ENCODE measurements at regions not wholly inside any gene's neighbourhood (a gene's known extent, or its start where the extent isn't known, plus 50 kb on each side); places are given as distances from the start of the nearest gene placed in this dataset.

GRCh38 chr2:147396890-147397289 is 447.9 kb upstream of the ACVR2A start:
- DNase-seq = no peak

DNA sequence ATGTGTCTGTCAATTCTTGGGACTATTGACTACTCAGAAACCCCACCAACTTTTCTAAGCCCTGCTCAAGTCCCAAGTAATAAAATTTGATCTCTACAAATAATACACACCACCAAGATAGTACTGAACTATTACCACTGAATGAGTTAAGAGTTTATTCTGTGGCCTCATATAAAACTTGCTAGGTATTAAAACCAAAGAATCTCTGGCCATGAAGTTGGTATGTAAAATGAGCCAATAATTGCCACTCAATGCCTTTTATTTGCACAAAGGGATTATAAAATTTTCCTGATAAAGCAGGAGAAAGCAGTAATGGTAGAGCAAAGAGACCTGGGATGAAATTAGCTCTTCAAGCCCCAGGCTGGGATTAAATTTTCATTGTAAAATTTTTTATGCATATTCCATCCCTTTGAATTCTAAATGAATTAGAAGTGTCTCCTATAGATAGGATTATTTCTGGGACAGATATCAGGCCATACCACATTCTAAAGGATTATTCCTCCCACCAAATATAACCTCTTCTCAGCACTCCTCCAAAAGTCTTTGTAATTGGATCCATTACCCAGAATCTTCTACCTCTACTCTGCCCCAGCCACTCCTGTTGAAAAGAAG is 450.5 kb upstream of the ACVR2A start:
- no peak for DNase-seq

GRCh38 chr2:147392180-147392579 is 452.6 kb upstream of the ACVR2A start:
- DNase-seq = no peak

DNA sequence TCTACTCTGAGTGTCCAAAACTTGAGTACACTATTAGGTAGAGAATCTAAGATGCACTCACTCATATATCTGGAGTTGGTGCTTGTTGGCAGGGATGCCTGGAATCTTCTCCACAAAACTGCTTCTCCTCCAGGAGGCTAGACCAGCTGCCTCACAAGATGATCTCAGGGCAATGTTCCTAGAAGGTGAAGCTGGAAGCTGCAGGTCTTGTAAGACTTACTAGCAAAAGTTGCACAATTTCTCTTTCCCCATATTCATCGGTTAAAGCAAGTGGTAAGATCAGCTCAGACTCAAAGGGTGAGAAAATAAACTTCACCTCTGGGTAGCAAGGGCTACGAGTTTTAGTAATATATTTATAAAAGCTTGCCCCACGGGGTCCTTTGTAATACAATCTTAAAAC is 454.4 kb upstream of the ACVR2A start:
- no peak for DNase-seq

- DNase-seq = no peak
These were observed 455.6 kb upstream of the ACVR2A start for GRCh38 chr2:147389218-147389617.

DNA sequence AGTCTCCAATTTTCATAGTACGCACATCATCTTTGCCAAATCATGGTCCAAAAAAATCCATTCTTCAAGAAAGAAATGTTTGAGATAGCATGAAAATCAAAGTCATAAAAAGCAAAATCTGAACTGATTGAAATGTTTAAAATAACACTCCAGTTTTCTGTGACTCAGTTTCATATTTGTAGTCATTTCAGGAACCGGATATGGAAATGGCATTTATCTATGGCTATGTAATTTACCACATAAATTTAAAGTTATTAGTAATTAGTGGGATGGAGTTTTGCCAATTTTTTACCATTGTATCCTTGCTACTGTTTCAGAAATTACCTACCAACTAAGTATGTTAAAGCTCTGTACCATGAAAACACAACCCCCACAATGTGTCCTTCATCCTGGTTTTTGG is 456.6 kb upstream of the ACVR2A start:
- no peak for DNase-seq

DNA sequence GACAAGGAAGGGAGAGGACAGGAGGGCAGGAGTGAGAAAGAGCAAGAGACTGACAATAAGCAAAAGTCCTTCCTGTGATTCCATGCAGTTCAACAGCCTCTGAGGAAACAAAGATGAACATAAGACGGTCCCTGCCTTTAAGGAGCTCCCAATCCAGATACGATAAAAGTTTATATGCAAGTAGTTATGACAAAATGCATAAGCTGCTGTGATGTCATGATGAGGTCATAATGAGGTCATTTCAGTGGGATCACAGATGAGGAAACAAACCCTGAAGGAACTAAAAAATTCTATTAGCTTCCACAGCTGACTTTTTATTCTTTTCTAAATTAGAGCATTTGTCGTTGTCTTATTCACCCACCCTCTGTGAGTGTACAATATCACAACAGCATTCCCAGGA is 458.5 kb upstream of the ACVR2A start:
- DNase-seq = no peak

GRCh38 chr2:147385600-147385999 is 459.2 kb upstream of the ACVR2A start:
- DNase-seq = no peak

DNA sequence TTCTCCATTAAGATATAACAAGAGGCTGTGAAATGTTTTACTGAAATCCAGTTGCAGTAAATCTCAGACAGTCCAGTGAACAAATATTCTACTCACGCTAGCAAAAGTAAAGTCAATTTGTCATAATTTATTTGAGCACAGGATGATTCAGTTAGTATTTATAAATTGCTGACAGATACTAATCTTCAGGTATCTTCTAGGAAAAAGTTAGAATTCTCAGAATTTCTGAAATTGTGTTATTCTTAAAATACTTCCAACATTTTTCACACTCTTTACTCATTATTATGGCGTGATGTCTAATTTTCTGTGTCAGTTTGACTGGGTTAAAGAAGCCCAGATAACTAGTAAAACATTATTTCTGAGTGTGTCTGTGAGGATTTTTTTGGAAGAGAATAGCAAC is 460.2 kb upstream of the ACVR2A start:
- no peak for DNase-seq

DNA sequence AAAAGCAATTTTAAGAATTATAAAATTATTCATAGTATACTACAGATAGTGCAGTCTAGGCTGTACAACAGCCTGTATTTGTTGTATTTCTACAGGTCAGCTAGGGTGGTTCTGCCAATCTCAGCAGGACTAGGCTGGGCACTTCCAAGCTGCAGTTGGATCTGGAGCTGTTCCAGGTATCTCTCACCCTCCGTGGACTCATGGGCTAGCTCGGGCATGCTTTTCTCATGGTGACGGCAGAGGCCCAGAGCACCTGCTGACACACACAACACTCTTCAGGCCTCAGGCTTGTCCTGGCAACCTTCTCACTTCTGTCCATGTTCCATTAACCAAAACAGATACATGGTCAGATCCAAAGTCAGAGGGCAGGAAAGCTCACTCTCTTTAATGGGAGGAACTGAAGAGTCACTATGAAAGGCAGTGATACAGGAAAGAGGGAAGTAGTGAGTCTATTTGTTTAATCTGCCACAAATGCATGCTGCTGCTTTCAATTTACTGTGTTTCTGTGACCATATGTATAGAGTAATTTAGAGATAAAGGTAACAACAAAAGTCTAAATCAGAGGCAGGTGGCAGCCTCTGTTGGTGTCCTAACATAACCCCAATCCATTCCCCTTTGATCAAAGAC is 462.4 kb upstream of the ACVR2A start:
- DNase-seq = no peak

DNA sequence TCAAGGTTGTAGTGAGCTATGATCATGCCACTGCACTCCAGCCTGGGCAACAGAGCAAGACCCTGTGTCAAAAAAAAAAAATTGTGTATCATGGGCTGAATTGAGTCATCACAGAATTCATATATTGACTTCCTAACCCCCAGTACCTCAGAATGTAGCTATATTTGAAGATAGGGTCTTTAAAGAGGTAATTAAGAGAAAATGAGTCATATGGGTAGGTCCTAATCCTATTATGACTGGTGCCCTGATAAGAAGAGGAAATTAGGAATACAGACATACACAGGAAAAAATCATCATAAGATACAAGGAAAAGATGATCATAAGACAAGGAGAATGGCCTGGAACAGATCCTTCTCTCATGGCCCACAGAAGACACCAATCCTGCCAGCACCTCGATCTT is 466.4 kb upstream of the ACVR2A start:
- no peak for DNase-seq

DNA sequence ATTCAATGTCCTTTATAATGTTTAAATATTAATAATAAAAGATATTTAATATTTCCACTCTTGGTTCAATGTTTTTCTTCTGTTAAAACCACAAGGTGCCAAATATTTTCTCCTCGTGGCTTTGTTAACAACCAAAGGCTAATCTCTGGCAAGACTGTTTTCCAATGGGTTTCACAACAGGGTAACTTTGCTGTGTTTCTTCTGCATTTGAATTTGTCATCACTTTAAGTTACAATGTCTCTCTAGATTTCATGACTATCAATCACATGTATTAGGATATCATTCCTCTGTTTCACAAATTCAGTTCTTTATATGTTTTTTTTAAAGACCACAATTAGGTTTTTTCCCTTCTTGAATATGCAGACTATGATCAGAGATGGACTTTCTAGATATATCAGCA is 469.8 kb upstream of the ACVR2A start:
- DNase-seq = no peak

- DNase-seq = no peak
These were observed 470.4 kb upstream of the ACVR2A start for GRCh38 chr2:147374423-147374811.

- no peak for DNase-seq
These were observed 470.9 kb upstream of the ACVR2A start for GRCh38 chr2:147373800-147374422.

GRCh38 chr2:147368306-147368705 is 476.5 kb upstream of the ACVR2A start:
- DNase-seq = no peak

GRCh38 chr2:147366279-147366678 is 478.6 kb upstream of the ACVR2A start:
- no peak for DNase-seq

DNA sequence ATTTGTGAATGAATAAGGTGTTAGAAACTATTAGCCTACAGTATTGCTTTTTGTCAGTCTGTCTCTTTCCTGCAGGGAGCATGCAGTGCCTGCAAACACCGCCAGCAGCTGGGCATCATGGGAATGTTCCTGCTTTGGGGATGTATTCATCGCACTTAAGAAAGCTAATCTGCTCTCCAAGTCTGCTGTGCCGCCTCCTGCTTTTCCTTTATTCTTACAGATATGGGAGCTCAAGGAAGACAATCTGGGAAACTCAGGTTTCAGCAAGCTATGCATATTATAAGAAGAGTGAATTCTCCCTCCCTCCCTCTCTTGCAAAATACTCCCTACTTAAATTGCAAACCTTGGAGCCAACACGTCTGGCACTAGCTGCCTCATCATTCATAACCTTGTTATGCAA is 479.2 kb upstream of the ACVR2A start:
- DNase-seq = no peak

DNA sequence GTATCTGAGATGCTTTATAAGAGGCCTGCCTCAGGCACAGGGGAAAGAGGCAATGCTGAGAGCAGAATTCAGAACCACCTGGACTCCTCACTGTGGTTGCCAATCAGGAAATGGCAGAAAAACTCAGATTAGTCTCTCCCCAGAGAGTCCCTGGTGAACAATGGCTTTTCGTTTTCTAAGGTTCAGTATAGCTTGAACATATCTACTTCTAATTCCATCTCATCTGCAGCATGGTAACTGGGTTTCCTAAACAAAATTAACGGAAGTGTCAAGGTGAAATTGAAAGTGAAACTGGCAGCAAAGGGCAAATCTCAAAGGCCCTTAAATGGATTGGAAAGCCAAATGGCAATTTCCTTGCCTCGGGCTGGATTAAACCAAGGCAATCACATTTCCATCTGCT is 480.2 kb upstream of the ACVR2A start:
- no peak for DNase-seq

DNA sequence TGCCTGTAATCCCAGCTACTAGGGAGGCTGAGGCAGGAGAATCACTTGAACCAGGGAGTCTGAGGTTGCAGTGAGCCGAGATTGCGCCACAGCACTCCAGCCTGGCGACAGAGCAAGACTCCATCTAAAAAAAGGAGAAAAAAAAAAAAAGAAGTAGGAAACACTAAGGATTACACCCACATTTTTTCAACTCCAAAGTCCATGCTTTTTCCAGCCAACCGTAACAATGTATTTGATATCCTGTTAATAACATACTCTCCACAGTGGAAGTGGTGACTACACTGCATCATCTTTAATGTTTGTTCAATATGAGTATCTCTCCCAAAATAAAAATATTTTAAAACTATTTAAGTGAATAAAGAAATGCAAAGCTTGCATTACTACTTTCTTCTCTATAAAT is 481.6 kb upstream of the ACVR2A start:
- no peak for DNase-seq

GRCh38 chr2:147358375-147358774 is 486.5 kb upstream of the ACVR2A start:
- no peak for DNase-seq

GRCh38 chr2:147356157-147356556 is 488.7 kb upstream of the ACVR2A start:
- DNase-seq = no peak

DNA sequence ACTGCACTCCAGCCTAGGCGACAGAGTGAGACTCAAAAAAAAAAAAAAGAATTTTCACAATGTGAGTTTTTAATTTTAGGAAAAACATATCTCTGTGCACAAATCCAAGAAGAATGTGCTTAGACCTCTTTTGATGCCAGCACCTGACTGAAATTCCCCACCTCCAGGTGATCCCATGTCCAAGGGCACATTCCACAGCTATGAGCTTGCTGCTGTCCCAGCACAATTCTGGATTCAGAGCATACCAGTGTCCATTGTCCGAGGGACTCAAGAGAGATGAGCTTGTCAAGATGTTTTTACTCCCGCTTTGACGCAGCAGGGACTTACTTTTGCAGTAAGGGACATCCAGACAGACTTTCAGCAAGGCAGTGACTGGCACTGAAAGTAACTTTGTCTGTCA is 489.1 kb upstream of the ACVR2A start:
- DNase-seq = no peak

DNA sequence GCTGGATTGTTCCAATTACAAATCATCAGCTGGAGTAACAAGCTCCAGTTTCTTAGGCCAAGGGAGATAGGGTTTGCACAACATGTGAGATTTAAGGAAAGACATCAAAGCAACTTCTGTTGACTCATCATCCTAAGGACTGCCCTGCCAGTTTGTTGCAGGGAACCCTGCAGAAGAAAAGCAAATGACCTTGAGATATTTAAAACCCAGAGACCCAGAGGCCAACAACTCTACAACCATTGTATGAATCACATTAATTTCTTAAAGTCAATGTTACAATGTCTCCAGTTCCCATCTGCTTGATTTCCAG is 491.8 kb upstream of the ACVR2A start:
- no peak for DNase-seq

DNA sequence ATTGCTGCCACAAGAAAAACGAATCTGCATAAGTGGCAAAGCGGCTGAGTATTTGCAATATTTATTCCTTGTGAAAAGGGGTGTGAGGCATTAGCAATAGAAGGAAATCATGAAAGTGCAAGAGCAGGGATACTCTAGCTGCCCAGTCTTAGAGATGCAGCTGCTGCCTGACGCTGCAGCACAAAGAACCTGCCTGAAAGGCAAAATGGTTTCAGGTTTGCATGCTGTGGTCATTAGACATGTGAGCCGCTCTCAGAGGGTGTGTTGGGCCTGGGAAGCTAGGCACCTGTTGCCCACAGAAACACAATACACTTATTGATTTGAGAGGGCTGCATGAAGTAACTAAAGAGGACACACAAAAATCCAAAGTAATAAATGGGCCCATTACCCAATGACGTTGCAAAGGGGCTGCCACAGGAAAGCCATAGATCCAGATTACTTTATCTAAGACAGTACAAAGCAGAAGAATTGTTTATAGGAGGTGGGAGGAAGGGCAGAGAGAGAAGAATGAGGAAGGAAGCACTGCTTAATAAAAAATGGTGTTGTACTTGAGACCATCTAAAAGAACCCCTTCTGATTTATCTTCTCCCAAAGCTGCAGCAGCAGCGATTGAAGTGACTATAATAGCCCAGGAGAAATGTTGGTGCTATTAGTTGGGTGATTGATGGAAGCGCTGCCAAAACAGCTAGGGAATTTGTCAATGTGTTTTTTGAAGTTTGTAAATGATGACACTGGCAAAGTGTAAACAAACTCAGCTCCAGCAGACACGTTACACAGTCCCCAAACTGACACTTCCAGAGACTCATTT is 492.4 kb upstream of the ACVR2A start:
- DNase-seq = peak; percentile 56
